ENCODE measurements at regions not wholly inside any gene's neighbourhood (a gene's known extent, or its start where the extent isn't known, plus 50 kb on each side); places are given as distances from the start of the nearest gene placed in this dataset.

DNA sequence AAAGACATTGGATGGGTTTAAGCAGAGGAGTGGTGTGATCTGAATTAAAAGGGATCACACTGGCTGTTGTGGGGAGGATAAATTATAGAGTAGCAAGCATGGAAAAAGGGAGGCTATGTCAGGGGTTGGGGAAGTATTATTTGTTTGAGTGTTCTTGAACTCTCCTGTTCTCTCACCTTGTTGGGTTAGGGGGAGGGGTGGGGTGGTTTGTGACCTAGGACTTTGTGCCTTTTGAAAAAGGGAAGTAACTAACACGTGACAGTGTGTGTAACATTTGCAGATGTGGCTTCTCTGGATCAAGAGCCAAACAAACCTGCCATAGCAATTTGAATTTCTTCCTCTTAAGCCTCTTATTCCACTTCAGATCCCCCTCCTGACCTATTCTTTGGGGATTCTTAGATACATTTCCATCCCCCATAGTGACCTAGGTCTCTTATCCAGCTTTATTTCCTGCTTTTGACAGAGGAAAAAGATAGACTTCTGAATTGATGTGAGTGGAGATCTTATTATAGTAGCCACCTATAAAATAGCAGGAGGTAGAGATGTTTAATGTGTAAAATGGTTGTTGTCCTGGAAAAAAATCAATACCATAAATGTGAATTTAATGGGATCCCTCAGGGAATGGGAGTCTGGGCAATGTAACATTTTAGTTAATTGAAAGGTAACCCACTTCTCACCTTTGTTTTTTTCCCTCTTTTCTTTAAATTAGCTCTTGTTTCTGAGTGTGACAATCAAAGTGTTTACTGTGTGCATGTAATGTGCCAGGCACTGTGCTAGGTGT, 120.4 kb downstream of the CT47B1 start:
- no peak for DNase-seq
- Histone ChIP-seq H3K36me3 (no peaks in the 10 kb centered on the region), H3K9me3 (no peaks in the 10 kb centered on the region), H3K27me3 (no peaks in the 10 kb centered on the region), H3K4me1 (no peaks in the 10 kb centered on the region), H3K27ac (no peak overlapping the region), H3K4me3 (no peak overlapping the region)
- 23 to 40% methylated on average over 1 of the region's 1 CpG for WGBS, 2 donors
- intact Hi-C loops (cut with DNase I): no loop called here
- ATAC-seq: no peak
- TF ChIP-seq, protein P1, sequence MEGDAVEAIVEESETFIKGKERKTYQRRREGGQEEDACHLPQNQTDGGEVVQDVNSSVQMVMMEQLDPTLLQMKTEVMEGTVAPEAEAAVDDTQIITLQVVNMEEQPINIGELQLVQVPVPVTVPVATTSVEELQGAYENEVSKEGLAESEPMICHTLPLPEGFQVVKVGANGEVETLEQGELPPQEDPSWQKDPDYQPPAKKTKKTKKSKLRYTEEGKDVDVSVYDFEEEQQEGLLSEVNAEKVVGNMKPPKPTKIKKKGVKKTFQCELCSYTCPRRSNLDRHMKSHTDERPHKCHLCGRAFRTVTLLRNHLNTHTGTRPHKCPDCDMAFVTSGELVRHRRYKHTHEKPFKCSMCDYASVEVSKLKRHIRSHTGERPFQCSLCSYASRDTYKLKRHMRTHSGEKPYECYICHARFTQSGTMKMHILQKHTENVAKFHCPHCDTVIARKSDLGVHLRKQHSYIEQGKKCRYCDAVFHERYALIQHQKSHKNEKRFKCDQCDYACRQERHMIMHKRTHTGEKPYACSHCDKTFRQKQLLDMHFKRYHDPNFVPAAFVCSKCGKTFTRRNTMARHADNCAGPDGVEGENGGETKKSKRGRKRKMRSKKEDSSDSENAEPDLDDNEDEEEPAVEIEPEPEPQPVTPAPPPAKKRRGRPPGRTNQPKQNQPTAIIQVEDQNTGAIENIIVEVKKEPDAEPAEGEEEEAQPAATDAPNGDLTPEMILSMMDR (IDR thresholded peaks at IDR 0.05): no peak

DNA sequence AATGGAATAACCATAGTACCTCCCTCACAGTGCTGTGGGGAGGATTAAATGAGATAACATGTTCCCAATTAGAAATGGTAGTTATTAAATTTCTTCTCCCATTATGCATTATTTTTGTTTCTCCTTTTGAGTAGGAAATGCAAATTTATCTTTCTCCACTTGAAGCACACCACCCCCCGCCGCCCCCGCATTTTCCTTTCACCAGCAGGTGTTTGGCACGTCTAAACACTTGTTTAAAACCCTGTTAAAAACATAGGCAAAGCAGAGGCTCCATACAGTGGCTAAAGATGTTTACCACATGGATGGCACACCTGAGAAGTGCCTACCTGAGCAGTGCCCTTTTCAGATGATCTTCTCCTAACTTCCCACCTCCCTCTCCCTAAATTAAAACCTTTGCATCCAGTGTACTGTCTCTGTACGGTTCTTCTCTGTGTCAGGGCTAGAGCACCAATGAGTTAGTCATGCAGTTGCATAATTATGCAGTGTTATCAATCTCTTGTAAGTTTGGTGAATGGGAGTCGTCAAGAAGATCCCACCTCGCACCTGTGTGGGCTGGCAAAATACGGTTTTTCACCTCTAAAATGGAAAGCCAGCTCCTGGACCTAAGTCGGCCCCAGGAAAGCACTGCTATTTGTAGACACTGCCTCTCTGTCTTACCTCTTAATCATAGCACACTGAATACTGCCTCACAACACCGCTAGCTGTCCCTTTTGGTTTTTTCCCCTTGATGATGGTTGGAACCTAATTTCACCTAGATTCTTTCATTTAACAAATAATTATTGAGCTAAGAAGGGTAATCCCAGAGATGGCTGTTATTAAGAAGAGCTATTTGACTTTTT, 122.0 kb downstream of the CT47B1 start:
- Histone ChIP-seq H3K4me1 (no peaks in the 10 kb centered on the region), H3K4me3 (no peak overlapping the region), H3K36me3 (no peaks in the 10 kb centered on the region), H3K27me3 (no peaks in the 10 kb centered on the region), H3K27ac (no peak overlapping the region), H3K9me3 (no peaks in the 10 kb centered on the region)
- ATAC-seq: no peak
- no peak for DNase-seq
- WGBS, 2 donors: 77 to 82% methylated on average over 10 of the region's 10 CpGs
- intact Hi-C loops (cut with DNase I): no loop called here
- TF ChIP-seq, protein P1 (IDR thresholded peaks at IDR 0.05): no peak

DNA sequence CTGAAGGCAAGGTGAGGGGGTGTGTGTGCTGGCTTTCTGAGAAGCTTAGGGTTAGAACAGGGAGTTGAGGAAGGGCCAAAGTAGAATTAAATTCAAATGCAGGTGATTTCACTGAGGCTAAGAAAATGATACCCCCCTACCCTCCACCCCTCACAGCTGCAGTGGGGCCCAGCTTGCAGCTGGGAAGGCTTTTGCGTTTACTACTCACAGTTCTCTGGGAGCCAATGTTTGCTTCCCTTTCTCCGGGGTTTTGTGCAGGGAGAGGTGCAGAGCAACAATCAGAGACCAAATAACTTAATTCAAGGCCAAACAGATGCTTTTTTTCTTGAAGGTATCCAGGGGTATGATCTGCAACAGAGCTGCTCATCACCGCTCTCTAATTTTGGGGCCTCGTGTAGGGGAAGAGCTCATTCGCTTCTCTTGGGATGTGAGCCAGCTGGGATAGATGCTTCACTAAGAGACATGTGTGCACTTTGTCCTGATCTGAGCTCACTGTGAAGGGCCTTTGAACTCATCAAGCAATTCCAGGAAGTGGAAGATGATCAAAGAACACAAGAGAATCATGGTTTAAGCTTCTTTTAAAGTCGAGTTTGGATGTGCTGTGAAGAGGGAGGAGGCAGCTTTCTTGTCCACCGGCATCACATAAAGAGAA, 122.7 kb upstream of the C1GALT1C1 start:
- TF ChIP-seq, protein P1 (IDR thresholded peaks at IDR 0.05): no peak
- H3K27me3 ChIP-seq: no peaks in the 10 kb centered on the region
- H3K9me3 ChIP-seq: no peaks in the 10 kb centered on the region
- 64 to 65% methylated on average over 7 of the region's 7 CpGs for WGBS, 2 donors
- no peak overlapping the region for H3K4me3 ChIP-seq
- H3K27ac ChIP-seq: no peak overlapping the region
- no peaks in the 10 kb centered on the region for H3K36me3 ChIP-seq
- intact Hi-C loops (cut with DNase I): no loop called here
- H3K4me1 ChIP-seq: no peaks in the 10 kb centered on the region
- ATAC-seq: no peak
- no peak for DNase-seq

DNA sequence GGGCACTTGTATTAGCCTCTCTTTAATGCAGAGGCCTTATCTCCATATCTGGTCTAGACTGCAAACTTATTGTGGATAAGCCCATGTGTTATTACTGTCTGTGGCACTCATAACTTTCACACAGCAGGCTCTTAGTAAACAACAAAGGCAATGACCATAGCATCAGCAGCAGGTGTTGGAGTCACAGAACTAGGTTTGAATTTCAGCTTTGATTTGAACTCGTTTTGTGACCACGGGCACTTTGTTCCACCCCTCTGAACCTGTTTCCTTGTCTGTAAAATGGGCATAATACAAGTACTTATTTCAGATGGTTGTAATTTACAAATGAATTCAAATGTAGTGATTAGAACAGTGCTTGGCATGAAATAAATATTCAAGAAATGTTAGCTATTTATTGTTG, 121.8 kb upstream of the C1GALT1C1 start:
- no peak for ATAC-seq
- Histone ChIP-seq H3K27me3 (peaks cover 0 to 4% (median 0%) of the 10 kb centered on the region in 7 donors), H3K4me3 (no peak overlapping the region), H3K27ac (no peak overlapping the region), H3K36me3 (no peaks in the 10 kb centered on the region), H3K4me1 (no peaks in the 10 kb centered on the region), H3K9me3 (no peaks in the 10 kb centered on the region)
- TF ChIP-seq, protein P1 (IDR thresholded peaks at IDR 0.05): no peak
- WGBS, 2 donors: 83 to 90% methylated on average over 2 of the region's 2 CpGs
- DNase-seq: no peak
- intact Hi-C loops (cut with DNase I): no loop called here
